Right atrium auricular region (tissue), 2 donors: ENCODE measurements at regions not wholly inside any gene's neighbourhood (a gene's known extent, or its start where the extent isn't known, plus 50 kb on each side); places are given as distances from the start of the nearest gene placed in this dataset.

Experiments used
- DNase-seq: peaks from one replicate; pipeline ENCODE4 v3.0.0-alpha.2; 2019; ENCODE audit warnings: low spot score
- H3K27ac ChIP-seq, 2 donors: fragments of 200-600 bp; sonication (generic); 1 replicate in 1 of 2; 2 replicates in 1 of 2; pipeline ENCODE4 v1.5.1; 2016 to 2019
- H3K27me3 ChIP-seq, 2 donors: fragments of 200-600 bp; sonication (generic); one replicate each; pipeline versions ENCODE4 v1.5.1 to v1.6.0; 2017 to 2019
- H3K36me3 ChIP-seq: fragments of 200-600 bp; sonication (generic); one replicate; pipeline ENCODE4 v1.5.1; 2016
- H3K4me1 ChIP-seq, 2 donors: fragments of 200-600 bp; sonication (generic); one replicate each; pipeline versions ENCODE4 v1.5.1 to v1.6.0; 2017 to 2019
- H3K4me3 ChIP-seq, 2 donors: fragments of 200-600 bp; sonication (generic); 1 replicate in 1 of 2; 2 replicates in 1 of 2; pipeline ENCODE4 v1.5.1; 2017 to 2019; ENCODE audit warnings: mild to moderate bottlenecking in 1 of 2, moderate library complexity in 1 of 2
- H3K9me3 ChIP-seq, 2 donors: fragments of 200-600 bp; sonication (generic); one replicate each; pipeline ENCODE4 v1.5.1; 2019
- TF ChIP-seq, protein P1 (sequence below), 2 donors: fragments of 200-600 bp; sonication (generic); IDR thresholded peaks; one replicate each; pipeline ENCODE4 v1.5.1; 2019; ENCODE audit warnings: antibody characterized with exemption in 2 of 2

DNA sequence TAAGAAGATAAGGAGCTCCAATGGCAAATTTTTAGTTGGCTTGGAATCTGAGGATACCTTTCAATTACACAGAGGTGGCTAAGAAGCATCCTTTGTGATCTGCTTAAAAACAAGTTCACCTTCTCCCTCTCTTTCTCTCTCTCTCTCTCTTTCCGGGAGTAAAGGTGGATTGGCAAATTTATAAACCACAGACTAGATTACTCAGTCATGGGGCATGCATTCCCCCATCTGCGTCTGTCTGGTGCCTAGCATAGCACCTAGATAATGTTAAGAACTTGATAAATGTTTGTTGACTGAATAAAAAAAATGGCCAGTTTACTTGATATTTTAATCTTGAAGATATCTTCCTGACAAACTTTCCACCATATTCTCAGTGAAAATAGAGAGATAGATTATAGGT is 312.3 kb downstream of the CDC5L start:
- no peaks in the 10 kb centered on the region for H3K4me1 ChIP-seq
- no peaks in the 10 kb centered on the region for H3K27me3 ChIP-seq
- H3K27ac ChIP-seq, result no peak overlapping the region
- TF ChIP-seq, protein P1, sequence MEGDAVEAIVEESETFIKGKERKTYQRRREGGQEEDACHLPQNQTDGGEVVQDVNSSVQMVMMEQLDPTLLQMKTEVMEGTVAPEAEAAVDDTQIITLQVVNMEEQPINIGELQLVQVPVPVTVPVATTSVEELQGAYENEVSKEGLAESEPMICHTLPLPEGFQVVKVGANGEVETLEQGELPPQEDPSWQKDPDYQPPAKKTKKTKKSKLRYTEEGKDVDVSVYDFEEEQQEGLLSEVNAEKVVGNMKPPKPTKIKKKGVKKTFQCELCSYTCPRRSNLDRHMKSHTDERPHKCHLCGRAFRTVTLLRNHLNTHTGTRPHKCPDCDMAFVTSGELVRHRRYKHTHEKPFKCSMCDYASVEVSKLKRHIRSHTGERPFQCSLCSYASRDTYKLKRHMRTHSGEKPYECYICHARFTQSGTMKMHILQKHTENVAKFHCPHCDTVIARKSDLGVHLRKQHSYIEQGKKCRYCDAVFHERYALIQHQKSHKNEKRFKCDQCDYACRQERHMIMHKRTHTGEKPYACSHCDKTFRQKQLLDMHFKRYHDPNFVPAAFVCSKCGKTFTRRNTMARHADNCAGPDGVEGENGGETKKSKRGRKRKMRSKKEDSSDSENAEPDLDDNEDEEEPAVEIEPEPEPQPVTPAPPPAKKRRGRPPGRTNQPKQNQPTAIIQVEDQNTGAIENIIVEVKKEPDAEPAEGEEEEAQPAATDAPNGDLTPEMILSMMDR (IDR thresholded peaks at IDR 0.05), result no peak
- H3K36me3 ChIP-seq, result no peaks in the 10 kb centered on the region
- no peaks in the 10 kb centered on the region for H3K9me3 ChIP-seq
- H3K4me3 ChIP-seq, result no peak overlapping the region
- no peak for DNase-seq

DNA sequence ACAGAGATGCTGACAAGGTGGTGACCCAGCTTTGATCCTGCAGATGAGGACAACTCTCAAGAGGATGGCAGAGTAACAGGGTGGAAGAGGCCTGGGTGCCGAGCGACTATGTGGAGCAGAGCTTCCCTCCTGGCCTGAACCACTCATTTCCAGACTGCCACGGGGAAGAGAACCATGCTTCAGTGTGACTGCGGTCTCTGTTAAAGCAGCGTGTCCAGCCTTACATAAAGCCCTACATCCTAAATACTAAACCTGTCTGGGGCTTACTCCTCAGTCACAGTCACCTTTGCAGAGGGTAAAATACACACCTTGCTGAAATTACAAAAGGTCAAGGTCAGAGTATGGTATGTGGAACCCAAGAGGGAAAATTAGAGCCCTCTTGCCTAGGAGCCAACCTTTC is 312.9 kb downstream of the CDC5L start:
- no peak for DNase-seq
- H3K36me3 ChIP-seq, result no peaks in the 10 kb centered on the region

DNA sequence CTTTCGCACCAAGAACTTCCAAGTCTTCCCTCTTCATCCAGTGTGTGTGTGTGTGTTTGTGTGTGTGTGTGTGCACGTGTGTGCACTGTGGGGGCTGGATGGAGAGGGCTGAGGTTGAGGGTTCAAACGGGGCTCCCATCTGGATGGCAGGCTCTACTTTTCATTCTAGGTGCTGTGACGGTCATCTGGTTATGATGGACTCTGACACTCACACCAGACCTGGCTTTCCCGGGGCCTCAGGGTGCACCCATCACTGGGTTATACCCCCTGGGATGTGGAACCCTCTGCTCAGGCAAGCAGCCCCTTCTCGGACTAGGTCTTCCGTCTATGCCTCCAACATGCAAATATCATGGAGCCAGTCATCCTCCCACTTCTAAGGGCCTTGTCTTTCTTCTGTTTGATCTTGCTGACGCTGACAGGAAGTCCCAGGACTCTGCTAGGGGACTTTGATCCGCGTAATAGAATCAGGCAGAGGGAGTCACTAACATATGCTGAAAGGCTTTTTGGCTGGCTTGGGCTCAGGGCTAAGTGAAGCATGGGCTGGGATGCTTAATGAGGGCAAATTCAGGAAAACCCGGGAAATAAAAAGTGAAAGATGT is 313.6 kb downstream of the CDC5L start:
- DNase-seq, result no peak

More for the DNA sequence above, 312.9 kb downstream of the CDC5L start:
- no peaks in the 10 kb centered on the region for H3K27me3 ChIP-seq
- H3K27ac ChIP-seq, result no peak overlapping the region
- H3K9me3 ChIP-seq, result no peaks in the 10 kb centered on the region
- H3K4me3 ChIP-seq, result no peak overlapping the region
- TF ChIP-seq, protein P1 (IDR thresholded peaks at IDR 0.05), result no peak
- H3K4me1 ChIP-seq, result no peaks in the 10 kb centered on the region

DNA sequence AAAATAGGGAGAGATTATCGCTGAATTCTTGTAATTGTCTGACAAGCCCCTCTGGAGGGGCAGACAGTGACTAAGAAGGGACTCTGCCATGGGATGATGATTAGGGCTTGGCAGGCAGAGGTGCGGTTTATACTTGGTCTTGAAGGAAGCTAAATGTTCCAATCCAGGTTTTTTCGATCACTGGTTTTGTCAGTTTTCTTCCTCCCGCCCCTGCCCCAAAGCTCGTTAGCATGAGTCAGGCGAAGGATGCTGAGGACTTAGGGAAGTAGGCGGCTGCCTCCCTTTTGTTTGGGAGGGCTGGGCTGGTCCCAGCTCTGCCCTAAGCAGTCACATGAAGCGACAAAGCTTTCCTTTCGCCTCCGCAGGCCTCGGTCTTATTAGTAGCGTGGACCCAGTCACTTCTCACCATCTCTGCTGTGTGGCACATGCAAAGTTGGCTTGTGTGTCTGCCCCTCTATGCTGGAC is 314.2 kb downstream of the CDC5L start:
- Histone ChIP-seq H3K4me3 (no peak overlapping the region), H3K27me3 (no peaks in the 10 kb centered on the region), H3K9me3 (no peaks in the 10 kb centered on the region), H3K4me1 (no peaks in the 10 kb centered on the region), H3K36me3 (no peaks in the 10 kb centered on the region), H3K27ac (no peak overlapping the region)
- TF ChIP-seq, protein P1 (IDR thresholded peaks at IDR 0.05), result no peak
- DNase-seq, result no peak

More for the DNA sequence above, 313.6 kb downstream of the CDC5L start:
- Histone ChIP-seq H3K27ac (no peak overlapping the region), H3K36me3 (no peaks in the 10 kb centered on the region), H3K27me3 (no peaks in the 10 kb centered on the region), H3K9me3 (no peaks in the 10 kb centered on the region), H3K4me3 (no peak overlapping the region), H3K4me1 (no peaks in the 10 kb centered on the region)
- TF ChIP-seq, protein P1 (IDR thresholded peaks at IDR 0.05), result no peak

DNA sequence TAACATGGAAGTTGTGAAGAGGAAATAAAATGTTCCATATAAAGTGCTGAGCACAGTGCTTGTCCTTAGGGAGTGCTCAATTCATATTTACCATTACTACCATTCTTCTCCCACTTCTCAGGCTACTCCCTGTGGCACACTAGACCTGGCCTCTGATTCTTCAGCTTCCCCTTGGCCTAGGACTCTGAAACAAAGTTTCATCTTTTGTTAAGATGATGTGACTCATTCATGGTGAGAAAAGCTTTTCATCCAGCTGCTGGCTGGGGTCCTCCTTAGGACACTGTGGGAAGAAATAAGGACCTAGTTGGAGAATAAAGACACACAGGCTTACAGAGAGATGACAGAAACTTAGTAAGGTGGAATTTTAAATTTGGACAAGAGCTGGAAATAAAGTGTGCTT is 314.8 kb downstream of the CDC5L start:
- no peaks in the 10 kb centered on the region for H3K36me3 ChIP-seq
- DNase-seq, result no peak
- H3K4me1 ChIP-seq, result no peaks in the 10 kb centered on the region
- TF ChIP-seq, protein P1 (IDR thresholded peaks at IDR 0.05), result no peak
- no peak overlapping the region for H3K27ac ChIP-seq
- H3K4me3 ChIP-seq, result no peak overlapping the region
- no peaks in the 10 kb centered on the region for H3K9me3 ChIP-seq
- no peaks in the 10 kb centered on the region for H3K27me3 ChIP-seq
